Testis (tissue), 2 donors: ENCODE measurements at regions not wholly inside any gene's neighbourhood (a gene's known extent, or its start where the extent isn't known, plus 50 kb on each side); places are given as distances from the start of the nearest gene placed in this dataset.

Source experiments
- POLR2A ChIP-seq: fragments of 450-650 bp; IDR thresholded peaks from one replicate; pipeline ENCODE4 v1.6.1; 2017; ENCODE audit warnings: antibody characterized with exemption, mild to moderate bottlenecking, moderate library complexity
- TF ChIP-seq, protein P1 (sequence below), 3 experiments: fragments of 450-650 bp in 2 of 3; fragments of 200-600 bp in 1 of 3; sonication (generic) in 1 of 3; IDR thresholded peaks; one replicate each; pipeline ENCODE4 v1.5.1; 2016 to 2019; ENCODE audit warnings: antibody characterized with exemption in 3 of 3, mild to moderate bottlenecking in 2 of 3, moderate library complexity in 1 of 3

- TF ChIP-seq, protein P1, sequence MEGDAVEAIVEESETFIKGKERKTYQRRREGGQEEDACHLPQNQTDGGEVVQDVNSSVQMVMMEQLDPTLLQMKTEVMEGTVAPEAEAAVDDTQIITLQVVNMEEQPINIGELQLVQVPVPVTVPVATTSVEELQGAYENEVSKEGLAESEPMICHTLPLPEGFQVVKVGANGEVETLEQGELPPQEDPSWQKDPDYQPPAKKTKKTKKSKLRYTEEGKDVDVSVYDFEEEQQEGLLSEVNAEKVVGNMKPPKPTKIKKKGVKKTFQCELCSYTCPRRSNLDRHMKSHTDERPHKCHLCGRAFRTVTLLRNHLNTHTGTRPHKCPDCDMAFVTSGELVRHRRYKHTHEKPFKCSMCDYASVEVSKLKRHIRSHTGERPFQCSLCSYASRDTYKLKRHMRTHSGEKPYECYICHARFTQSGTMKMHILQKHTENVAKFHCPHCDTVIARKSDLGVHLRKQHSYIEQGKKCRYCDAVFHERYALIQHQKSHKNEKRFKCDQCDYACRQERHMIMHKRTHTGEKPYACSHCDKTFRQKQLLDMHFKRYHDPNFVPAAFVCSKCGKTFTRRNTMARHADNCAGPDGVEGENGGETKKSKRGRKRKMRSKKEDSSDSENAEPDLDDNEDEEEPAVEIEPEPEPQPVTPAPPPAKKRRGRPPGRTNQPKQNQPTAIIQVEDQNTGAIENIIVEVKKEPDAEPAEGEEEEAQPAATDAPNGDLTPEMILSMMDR (IDR thresholded peaks at IDR 0.05), result no peak
- no peak for TF ChIP-seq POLR2A
Measured at GRCh38 chr12:131561891-131562684, 148.8 kb upstream of the SFSWAP start.
